Neural crest cell (in vitro differentiated cells): ENCODE measurements at regions not wholly inside any gene's neighbourhood (a gene's known extent, or its start where the extent isn't known, plus 50 kb on each side); places are given as distances from the start of the nearest gene placed in this dataset.
A peak's percentile ranks its signal among the peaks of the same experiment; 100 is the strongest.

Source experiments
- DNase-seq: peaks from one replicate; pipeline ENCODE4 v3.0.0; 2021; ENCODE audit warnings: low read depth, mixed read lengths, low spot score
- H3K27ac Mint-ChIP-seq: one replicate; pipeline ENCODE4 v1.8.0; 2021; ENCODE audit warnings: mild to moderate bottlenecking, mixed read lengths; ENCODE audit not compliant: unreplicated experiment
- H3K27me3 Mint-ChIP-seq: 2 replicates; pipeline ENCODE4 v1.8.0; 2021; ENCODE audit warnings: low read depth, mild to moderate bottlenecking, mixed read lengths
- H3K36me3 Mint-ChIP-seq: 2 replicates; pipeline ENCODE4 v1.8.0; 2021; ENCODE audit warnings: low read depth, mild to moderate bottlenecking, mixed read lengths
- H3K4me1 Mint-ChIP-seq: 2 replicates; pipeline ENCODE4 v1.8.0; 2021; ENCODE audit warnings: mixed read lengths
- H3K4me3 Mint-ChIP-seq: one replicate; pipeline ENCODE4 v1.8.0; 2021; ENCODE audit warnings: mild to moderate bottlenecking, mixed read lengths
- H3K9me3 Mint-ChIP-seq: 2 replicates; pipeline ENCODE4 v1.8.0; 2021; ENCODE audit warnings: mixed read lengths
- CTCF ChIP-seq: fragments of 200-600 bp; sonication (generic); conservative IDR thresholded peaks from 2 replicates; pipeline ENCODE4 v1.5.0; 2021; ENCODE audit warnings: antibody characterized with exemption, mild to moderate bottlenecking

- TF ChIP-seq CTCF: no peak
- Mint-ChIP-seq H3K4me1 (peaks cover 45% of the 10 kb centered on the region), H3K27me3 (peaks cover 47% of the 10 kb centered on the region), H3K9me3 (no peaks in the 10 kb centered on the region), H3K4me3 (no peak overlapping the region), H3K27ac (no peak overlapping the region), H3K36me3 (no peaks in the 10 kb centered on the region)
- DNase-seq: no peak
Observed at GRCh38 chr1:47585141-47585902, 147.5 kb downstream of the FOXD2 start.

- DNase-seq: no peak
- H3K4me1 Mint-ChIP-seq: peaks cover 29% of the 10 kb centered on the region
- no peak for TF ChIP-seq CTCF
- peaks cover 32% of the 10 kb centered on the region for H3K27me3 Mint-ChIP-seq
- no peaks in the 10 kb centered on the region for H3K36me3 Mint-ChIP-seq
- H3K27ac Mint-ChIP-seq: peak overlapping the region; percentile 75
- no peak overlapping the region for H3K4me3 Mint-ChIP-seq
- no peaks in the 10 kb centered on the region for H3K9me3 Mint-ChIP-seq
Observed at GRCh38 chr1:47587891-47588582, 150.2 kb downstream of the FOXD2 start.

- TF ChIP-seq CTCF: no peak
- no peak overlapping the region for H3K27ac Mint-ChIP-seq
- H3K36me3 Mint-ChIP-seq: no peaks in the 10 kb centered on the region
- peaks cover 7% of the 10 kb centered on the region for H3K4me1 Mint-ChIP-seq
- DNase-seq: no peak
- H3K9me3 Mint-ChIP-seq: no peaks in the 10 kb centered on the region
- no peak overlapping the region for H3K4me3 Mint-ChIP-seq
- peaks cover 30% of the 10 kb centered on the region for H3K27me3 Mint-ChIP-seq
Observed at GRCh38 chr1:47590523-47591225, 152.8 kb downstream of the FOXD2 start.

- Mint-ChIP-seq H3K4me3 (no peak overlapping the region), H3K27me3 (peaks cover 29% of the 10 kb centered on the region), H3K36me3 (no peaks in the 10 kb centered on the region), H3K9me3 (no peaks in the 10 kb centered on the region), H3K27ac (no peak overlapping the region), H3K4me1 (peaks cover 5% of the 10 kb centered on the region)
- no peak for DNase-seq
- no peak for TF ChIP-seq CTCF
Observed at GRCh38 chr1:47591801-47592200, 154.0 kb downstream of the FOXD2 start.

GRCh38 chr1:47592296-47593012 is 154.6 kb downstream of the FOXD2 start:
- Mint-ChIP-seq H3K27me3 (peaks cover 29% of the 10 kb centered on the region), H3K36me3 (no peaks in the 10 kb centered on the region), H3K9me3 (no peaks in the 10 kb centered on the region), H3K4me1 (peaks cover 5% of the 10 kb centered on the region), H3K27ac (no peak overlapping the region), H3K4me3 (no peak overlapping the region)
- DNase-seq: no peak
- no peak for TF ChIP-seq CTCF
